ENCODE measurements at regions not wholly inside any gene's neighbourhood (a gene's known extent, or its start where the extent isn't known, plus 50 kb on each side); places are given as distances from the start of the nearest gene placed in this dataset.

- DNase-seq (ENCODE audit: low read depth): no peak
- no peak for TF ChIP-seq MYC (IDR thresholded peaks at IDR 0.05; ENCODE audit: low read depth, low read length)
- TF ChIP-seq, protein P1, sequence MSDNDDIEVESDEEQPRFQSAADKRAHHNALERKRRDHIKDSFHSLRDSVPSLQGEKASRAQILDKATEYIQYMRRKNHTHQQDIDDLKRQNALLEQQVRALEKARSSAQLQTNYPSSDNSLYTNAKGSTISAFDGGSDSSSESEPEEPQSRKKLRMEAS (IDR thresholded peaks at IDR 0.05; ENCODE audit: low read depth, low read length): no peak
- TF ChIP-seq POLR2A (IDR thresholded peaks at IDR 0.05; ENCODE audit: extremely low read depth, insufficient read length): no peak
- TF ChIP-seq, protein P2, sequence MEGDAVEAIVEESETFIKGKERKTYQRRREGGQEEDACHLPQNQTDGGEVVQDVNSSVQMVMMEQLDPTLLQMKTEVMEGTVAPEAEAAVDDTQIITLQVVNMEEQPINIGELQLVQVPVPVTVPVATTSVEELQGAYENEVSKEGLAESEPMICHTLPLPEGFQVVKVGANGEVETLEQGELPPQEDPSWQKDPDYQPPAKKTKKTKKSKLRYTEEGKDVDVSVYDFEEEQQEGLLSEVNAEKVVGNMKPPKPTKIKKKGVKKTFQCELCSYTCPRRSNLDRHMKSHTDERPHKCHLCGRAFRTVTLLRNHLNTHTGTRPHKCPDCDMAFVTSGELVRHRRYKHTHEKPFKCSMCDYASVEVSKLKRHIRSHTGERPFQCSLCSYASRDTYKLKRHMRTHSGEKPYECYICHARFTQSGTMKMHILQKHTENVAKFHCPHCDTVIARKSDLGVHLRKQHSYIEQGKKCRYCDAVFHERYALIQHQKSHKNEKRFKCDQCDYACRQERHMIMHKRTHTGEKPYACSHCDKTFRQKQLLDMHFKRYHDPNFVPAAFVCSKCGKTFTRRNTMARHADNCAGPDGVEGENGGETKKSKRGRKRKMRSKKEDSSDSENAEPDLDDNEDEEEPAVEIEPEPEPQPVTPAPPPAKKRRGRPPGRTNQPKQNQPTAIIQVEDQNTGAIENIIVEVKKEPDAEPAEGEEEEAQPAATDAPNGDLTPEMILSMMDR (IDR thresholded peaks at IDR 0.05; ENCODE audit: low read depth, low read length): no peak
- no peak overlapping the region for H3K4me3 ChIP-seq (ENCODE audit: low read depth, low read length)
Observed at GRCh38 chr18:46426679-46427047, 230.4 kb downstream of the LOXHD1 start.
